Thyroid gland (tissue), 4 donors: ENCODE measurements at regions not wholly inside any gene's neighbourhood (a gene's known extent, or its start where the extent isn't known, plus 50 kb on each side); places are given as distances from the start of the nearest gene placed in this dataset.
"Not testable (repeated sequence)": the region's sequence is repeated elsewhere in the genome, so short reads cannot be mapped to it uniquely, and the experiment has no call there.

Experiments used
- DNase-seq, 2 donors: peaks; one replicate each; pipeline ENCODE4 v3.0.0-alpha.2; 2019
- H3K27ac ChIP-seq, 3 donors: fragments of 200-600 bp; sonication (generic); 1 replicate in 2 of 3; 2 replicates in 1 of 3; pipeline ENCODE4 v1.5.1; 2016 to 2019; ENCODE audit warnings: mild to moderate bottlenecking in 1 of 3, moderate library complexity in 1 of 3
- H3K27me3 ChIP-seq: fragments of 200-600 bp; sonication (generic); one replicate; pipeline ENCODE4 v1.5.1; 2019
- H3K36me3 ChIP-seq, 2 donors: fragments of 200-600 bp; sonication (generic); one replicate each; pipeline ENCODE4 v1.5.1; 2016 to 2019
- H3K4me1 ChIP-seq, 2 donors: fragments of 200-600 bp; sonication (generic); one replicate each; pipeline ENCODE4 v1.5.1; 2017 to 2019
- H3K4me3 ChIP-seq, 3 donors: fragments of 200-600 bp; sonication (generic); replicated peaks in 1 of 3; 1 replicate in 2 of 3; 2 replicates in 1 of 3; pipeline ENCODE4 v1.5.1; 2016; ENCODE audit warnings: mild to moderate bottlenecking in 1 of 3
- H3K9me3 ChIP-seq: fragments of 200-600 bp; sonication (generic); one replicate; pipeline ENCODE4 v1.5.1; 2017
- CTCF ChIP-seq, 6 experiments: fragments of 200-600 bp in 3 of 6; fragments of 450-650 bp in 3 of 6; sonication (generic) in 3 of 6; IDR thresholded peaks; one replicate each; pipeline ENCODE4 v1.5.1; 2016 to 2019; ENCODE audit warnings: antibody characterized with exemption in 6 of 6, mild to moderate bottlenecking in 2 of 6, inconsistent platforms in 1 of 6, moderate library complexity in 1 of 6
- POLR2A ChIP-seq, 2 donors: fragments of 450-650 bp; IDR thresholded peaks; one replicate each; pipeline ENCODE4 v1.6.1; 2017; ENCODE audit warnings: antibody characterized with exemption in 2 of 2, mild to moderate bottlenecking in 2 of 2, moderate library complexity in 1 of 2
- WGBS, 2 donors: methylation state at CpG; one replicate each; pipeline ENCODE4 v1.1.5; 2017; 5-methylcytosine and 5-hydroxymethylcytosine counted together
- intact Hi-C: fragments of 100-400 bp; cut with DNase I; formaldehyde crosslinking; loops from one replicate; pipeline ENCODE4 v1.15.1; 2023

DNA sequence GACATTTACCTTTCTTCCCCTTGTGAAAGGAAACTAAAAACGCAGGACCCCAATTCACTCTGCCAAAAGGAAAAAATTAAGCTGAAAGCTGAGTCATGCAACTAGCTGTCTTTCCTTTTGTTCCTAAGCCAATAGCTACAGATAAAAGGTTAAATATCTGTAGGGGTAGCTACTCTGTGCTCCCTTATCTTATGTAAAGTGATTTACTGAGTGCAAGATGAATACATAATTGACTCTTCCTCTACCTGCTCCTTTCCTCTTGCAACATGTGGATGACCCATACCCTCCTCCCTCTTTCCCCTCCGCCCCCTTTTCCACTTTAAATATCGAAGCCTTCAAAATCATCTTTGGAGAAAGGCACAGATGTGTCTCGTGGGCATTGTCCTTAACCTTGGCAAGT lies 68.0 kb upstream of the ZNF157 start:
- Histone ChIP-seq H3K27ac (peak overlapping the region in 2 of 3 donors; percentile 19 to 26), H3K36me3 (no peaks in the 10 kb centered on the region), H3K9me3 (no peaks in the 10 kb centered on the region), H3K4me3 (no peak overlapping the region), H3K27me3 (no peaks in the 10 kb centered on the region), H3K4me1 (peaks cover 7% of the 10 kb centered on the region in 2 donors)
- WGBS, 2 donors: 54 to 66% methylated on average over 4 of the region's 4 CpGs
- no peak for TF ChIP-seq POLR2A (IDR thresholded peaks at IDR 0.05)
- no peak for TF ChIP-seq CTCF (IDR thresholded peaks at IDR 0.05)
- intact Hi-C loops: no loop called here
- DNase-seq: no peak

- 72 to 75% methylated on average over 7 of the region's 7 CpGs for WGBS, 2 donors
- H3K4me3 ChIP-seq, H3K27ac ChIP-seq, H3K9me3 ChIP-seq, DNase-seq, intact Hi-C loops, H3K27me3 ChIP-seq, H3K4me1 ChIP-seq, H3K36me3 ChIP-seq: not testable (repeated sequence)
Measured at GRCh38 chrX:47306471-47307023, 63.8 kb upstream of the ZNF157 start.

DNA sequence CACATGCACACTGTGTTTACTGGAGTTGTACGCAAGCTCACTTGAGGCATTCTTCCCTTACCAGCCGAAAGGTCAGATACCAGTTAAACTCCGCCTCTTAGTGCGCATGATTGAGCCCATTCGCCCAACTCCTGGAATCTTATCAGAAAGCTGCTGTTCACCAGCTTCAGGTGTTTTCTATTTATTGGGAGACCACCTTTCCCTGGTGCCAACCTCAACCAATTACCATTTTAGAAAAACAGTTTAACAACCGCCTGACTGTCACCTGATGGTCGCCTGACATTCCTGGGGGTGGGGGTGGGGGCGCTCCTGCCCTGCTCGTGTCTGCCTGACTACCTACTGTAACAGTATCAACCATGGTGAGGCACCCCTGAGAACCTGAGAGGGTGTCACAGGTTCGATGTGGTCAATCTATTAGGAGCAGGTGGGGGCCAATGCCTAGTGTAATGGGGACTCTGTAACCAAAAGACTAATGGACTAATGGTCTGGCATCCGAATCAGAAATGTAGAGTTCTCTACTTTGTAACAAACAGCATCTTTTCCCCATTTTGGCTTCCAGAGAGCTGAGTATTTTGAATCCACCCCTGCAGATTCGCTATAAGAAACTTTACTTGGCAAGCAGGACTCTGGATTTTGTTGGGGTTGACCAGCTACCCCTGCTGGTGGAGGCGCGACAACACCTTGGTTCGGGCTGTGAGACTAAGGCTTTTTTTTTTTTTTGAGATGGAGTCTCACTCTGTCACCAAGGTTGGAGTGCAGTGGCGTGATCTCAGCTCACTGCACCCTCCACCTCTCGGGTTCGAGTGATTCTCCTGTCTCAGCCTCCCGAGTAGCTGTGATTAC lies 58.2 kb upstream of the ZNF157 start:
- WGBS, 2 donors: 38 to 41% methylated on average over 11 to 13 of the region's 19 CpGs
- no peaks in the 10 kb centered on the region for H3K9me3 ChIP-seq
- TF ChIP-seq CTCF (IDR thresholded peaks at IDR 0.05) (peak in 4 of 6 experiments; percentile 31 to 67 (median 51)), POLR2A (IDR thresholded peaks at IDR 0.05) (peak in 1 of 2 donors; percentile 38)
- peak overlapping the region; percentile 78 to 87 (median 87) for H3K27ac ChIP-seq
- H3K4me1 ChIP-seq: peaks cover 4 to 5% of the 10 kb centered on the region in 2 donors
- H3K4me3 ChIP-seq: no peak overlapping the region
- no peaks in the 10 kb centered on the region for H3K27me3 ChIP-seq
- peak; percentile 53 to 61 for DNase-seq
- intact Hi-C loops: no loop called here
- H3K36me3 ChIP-seq: no peaks in the 10 kb centered on the region

- Histone ChIP-seq H3K9me3 (no peaks in the 10 kb centered on the region), H3K36me3 (no peaks in the 10 kb centered on the region), H3K27ac (peak overlapping the region; percentile 78 to 87 (median 87)), H3K4me1 (peaks cover 4 to 5% of the 10 kb centered on the region in 2 donors), H3K27me3 (no peaks in the 10 kb centered on the region), H3K4me3 (no peak overlapping the region)
- WGBS, 2 donors: 29 to 32% methylated on average over 4 to 5 of the region's 5 CpGs
- intact Hi-C loops: no loop called here
- TF ChIP-seq CTCF (IDR thresholded peaks at IDR 0.05): no peak
- no peak for TF ChIP-seq POLR2A (IDR thresholded peaks at IDR 0.05)
- DNase-seq: peak; percentile 71 to 78
Measured at GRCh38 chrX:47313056-47313455, 57.3 kb upstream of the ZNF157 start.

GRCh38 chrX:47316276-47317025 lies 53.9 kb upstream of the ZNF157 start:
- Histone ChIP-seq H3K36me3 (no peaks in the 10 kb centered on the region), H3K27ac (no peak overlapping the region), H3K4me3 (no peak overlapping the region), H3K4me1 (no peaks in the 10 kb centered on the region), H3K9me3 (no peaks in the 10 kb centered on the region), H3K27me3 (no peaks in the 10 kb centered on the region)
- intact Hi-C loops: no loop called here
- no peak for TF ChIP-seq POLR2A (IDR thresholded peaks at IDR 0.05)
- TF ChIP-seq CTCF (IDR thresholded peaks at IDR 0.05): no peak
- no peak for DNase-seq
- 42 to 44% methylated on average over 13 to 14 of the region's 14 CpGs for WGBS, 2 donors
